OCI-LY7 (cell line): ENCODE measurements at regions not wholly inside any gene's neighbourhood (a gene's known extent, or its start where the extent isn't known, plus 50 kb on each side); places are given as distances from the start of the nearest gene placed in this dataset.

ENCODE experiments used
- BruUV-seq: library from RNA; stranded (reverse); fragments of 400-500 nt; replicated peaks from 2 replicates; lab custom pipeline; 2021; lab: Mats Ljungman, UMichigan
- CTCF ChIA-PET: fragments of 300-600 bp; sonication (Branson Sonifier 250); formaldehyde crosslinking; loops from one replicate; lab custom pipeline; 2022; ENCODE audit warnings: antibody characterized with exemption; ENCODE audit not compliant: unreplicated experiment; lab: Charles Lee
- POLR2A ChIA-PET: fragments of 300-600 bp; sonication (Branson Sonifier 250); formaldehyde crosslinking; loops from one replicate; lab custom pipeline; 2022; ENCODE audit warnings: antibody characterized with exemption; lab: Charles Lee
- DNase-seq: peaks from one replicate; pipeline ENCODE4 v3.0.0-alpha.2; 2015; ENCODE audit warnings: low spot score
- H2AFZ ChIP-seq: fragments of 200-600 bp; sonication (generic), shearing (Covaris generic); 2 replicates; pipeline ENCODE4 v1.6.1; 2014; ENCODE audit warnings: mild to moderate bottlenecking, antibody characterized with exemption, low read length, moderate library complexity
- H3K27ac ChIP-seq: fragments of 200-600 bp; sonication (generic); 2 replicates; pipeline ENCODE4 v1.5.1; 2014; ENCODE audit warnings: mixed run types, low read depth, mild to moderate bottlenecking, moderate library complexity, low read length, inconsistent platforms; ENCODE audit not compliant: poor library complexity, severe bottlenecking
- H3K36me3 ChIP-seq: fragments of 200-600 bp; sonication (generic); 2 replicates; pipeline ENCODE4 v1.6.1; 2014; ENCODE audit warnings: mild to moderate bottlenecking, antibody characterized with exemption, low read length, moderate library complexity, mixed read lengths; ENCODE audit not compliant: insufficient read depth
- H3K4me1 ChIP-seq: fragments of 200-600 bp; sonication (generic); 2 replicates; pipeline ENCODE4 v1.5.1; 2014; ENCODE audit warnings: mild to moderate bottlenecking, low read length; ENCODE audit not compliant: insufficient read depth, poor library complexity, severe bottlenecking
- H3K4me2 ChIP-seq: fragments of 200-600 bp; sonication (generic); 2 replicates; pipeline ENCODE4 v1.6.1; 2014; ENCODE audit warnings: mild to moderate bottlenecking, low read length
- H3K4me3 ChIP-seq: fragments of 200-600 bp; sonication (generic); 2 replicates; pipeline ENCODE4 v1.5.1; 2014; ENCODE audit warnings: mild to moderate bottlenecking, low read depth, low read length; ENCODE audit not compliant: poor library complexity, severe bottlenecking
- H3K79me2 ChIP-seq: fragments of 200-600 bp; sonication (generic); 2 replicates; pipeline ENCODE4 v1.6.1; 2016; ENCODE audit warnings: low read depth, mild to moderate bottlenecking, low read length, moderate library complexity, mixed read lengths; ENCODE audit not compliant: insufficient read depth
- H3K9me2 ChIP-seq: fragments of 200-600 bp; sonication (generic); 2 replicates; pipeline ENCODE4 v1.6.1; 2016; ENCODE audit warnings: mild to moderate bottlenecking, low read length, mixed read lengths; ENCODE audit not compliant: insufficient read depth
- H3K9me3 ChIP-seq: fragments of 200-600 bp; sonication (generic); 2 replicates; pipeline ENCODE4 v1.6.1; 2014; ENCODE audit warnings: mild to moderate bottlenecking, mixed run types, low read length, mixed read lengths
- H4K20me1 ChIP-seq: fragments of 200-600 bp; sonication (generic); 2 replicates; pipeline ENCODE4 v1.6.1; 2014; ENCODE audit warnings: mild to moderate bottlenecking, antibody characterized with exemption, low read length, moderate library complexity, mixed read lengths; ENCODE audit not compliant: insufficient read depth
- CTCF ChIP-seq: fragments of 200-600 bp; sonication (generic); conservative IDR thresholded peaks from 2 replicates; pipeline ENCODE4 v1.5.1; 2014; ENCODE audit warnings: mild to moderate bottlenecking, antibody characterized with exemption, low read length, moderate library complexity, mixed read lengths
- EZH2phosphoT487 ChIP-seq: fragments of 200-600 bp; sonication (generic); IDR thresholded peaks from 2 replicates; pipeline ENCODE4 v1.6.1; 2018; ENCODE audit warnings: low read depth, borderline replicate concordance, mild to moderate bottlenecking, mixed run types, antibody characterized with exemption, low read length, moderate library complexity, mixed read lengths
- intact Hi-C: fragments of 100-400 bp; cut with micrococcal nuclease; formaldehyde crosslinking; loops from one replicate; pipeline ENCODE4 v1.10.0; 2022; ENCODE audit not compliant: unreplicated experiment

GRCh38 chr1:29634324-29634723, 398.0 kb downstream of the PTPRU start:
- H3K9me3 ChIP-seq = no peaks in the 10 kb centered on the region
- ChIA-PET POLR2A (no interaction called here), CTCF (no interaction called here)
- intact Hi-C loops = no loop called here
- H2AFZ ChIP-seq = no peak overlapping the region
- no peaks in the 10 kb centered on the region for H3K4me1 ChIP-seq
- H3K4me3 ChIP-seq = no peak overlapping the region
- H4K20me1 ChIP-seq = no peaks in the 10 kb centered on the region
- no peak overlapping the region for H3K27ac ChIP-seq
- DNase-seq = no peak
- no peak overlapping the region for H3K4me2 ChIP-seq
- H3K9me2 ChIP-seq = no peaks in the 10 kb centered on the region
- BruUV-seq = no TSS peak
- no peaks in the 10 kb centered on the region for H3K79me2 ChIP-seq
- H3K36me3 ChIP-seq = no peaks in the 10 kb centered on the region
- no peak for TF ChIP-seq EZH2phosphoT487
- no peak for TF ChIP-seq CTCF

- no peaks in the 10 kb centered on the region for H4K20me1 ChIP-seq
- ChIA-PET CTCF (no interaction called here), POLR2A (no interaction called here)
- TF ChIP-seq EZH2phosphoT487 (no peak), CTCF (no peak)
- H3K9me2 ChIP-seq = no peaks in the 10 kb centered on the region
- BruUV-seq = no TSS peak
- H3K4me3 ChIP-seq = no peak overlapping the region
- DNase-seq = no peak
- H3K4me1 ChIP-seq = no peaks in the 10 kb centered on the region
- H2AFZ ChIP-seq = no peak overlapping the region
- H3K27ac ChIP-seq = no peak overlapping the region
- no peaks in the 10 kb centered on the region for H3K36me3 ChIP-seq
- H3K4me2 ChIP-seq = no peak overlapping the region
- no peaks in the 10 kb centered on the region for H3K9me3 ChIP-seq
- intact Hi-C loops = no loop called here
- no peaks in the 10 kb centered on the region for H3K79me2 ChIP-seq
Measured at GRCh38 chr1:29633771-29634170, 397.4 kb downstream of the PTPRU start.

GRCh38 chr1:29632806-29633615, 396.7 kb downstream of the PTPRU start:
- Histone ChIP-seq H3K36me3 (no peaks in the 10 kb centered on the region), H3K4me2 (no peak overlapping the region), H3K27ac (no peak overlapping the region), H3K9me2 (no peaks in the 10 kb centered on the region), H3K9me3 (no peaks in the 10 kb centered on the region), H2AFZ (no peak overlapping the region), H4K20me1 (no peaks in the 10 kb centered on the region), H3K79me2 (no peaks in the 10 kb centered on the region), H3K4me3 (no peak overlapping the region), H3K4me1 (no peaks in the 10 kb centered on the region)
- BruUV-seq = no TSS peak
- intact Hi-C loops = no loop called here
- no peak for DNase-seq
- TF ChIP-seq EZH2phosphoT487 = no peak
- no peak for TF ChIP-seq CTCF
- ChIA-PET POLR2A (no interaction called here), CTCF (no interaction called here)
